Activated naive CD8-positive, alpha-beta T cell treated with anti-CD3 and anti-CD28 coated beads for 36 hours (primary cell): ENCODE measurements at regions not wholly inside any gene's neighbourhood (a gene's known extent, or its start where the extent isn't known, plus 50 kb on each side); places are given as distances from the start of the nearest gene placed in this dataset.

Experiments
- DNase-seq: peaks from one replicate; pipeline ENCODE4 v3.0.0; 2021
- H3K27ac Mint-ChIP-seq: one replicate; pipeline ENCODE4 v1.8.0; 2022; ENCODE audit warnings: mild to moderate bottlenecking, moderate library complexity, mixed read lengths
- H3K27me3 Mint-ChIP-seq: one replicate; pipeline ENCODE4 v1.8.0; 2022; ENCODE audit warnings: mild to moderate bottlenecking, mixed read lengths
- H3K36me3 Mint-ChIP-seq: one replicate; pipeline ENCODE4 v1.8.0; 2021; ENCODE audit warnings: mild to moderate bottlenecking, mixed read lengths
- H3K4me1 Mint-ChIP-seq: one replicate; pipeline ENCODE4 v1.8.0; 2021; ENCODE audit warnings: mixed read lengths
- H3K4me3 Mint-ChIP-seq: one replicate; pipeline ENCODE4 v1.8.0; 2022; ENCODE audit warnings: mild to moderate bottlenecking, moderate library complexity, mixed read lengths
- H3K9me3 Mint-ChIP-seq: one replicate; pipeline ENCODE4 v1.8.0; 2022; ENCODE audit warnings: mixed read lengths

- H3K36me3 Mint-ChIP-seq: no peaks in the 10 kb centered on the region
- H3K4me3 Mint-ChIP-seq: no peak overlapping the region
- no peaks in the 10 kb centered on the region for H3K27me3 Mint-ChIP-seq
- H3K27ac Mint-ChIP-seq: no peak overlapping the region
- no peaks in the 10 kb centered on the region for H3K9me3 Mint-ChIP-seq
- no peaks in the 10 kb centered on the region for H3K4me1 Mint-ChIP-seq
- DNase-seq: no peak
Measured at GRCh38 chr7:156026076-156026600, 213.9 kb upstream of the SHH start.

- H3K4me3 Mint-ChIP-seq: no peak overlapping the region
- peaks cover 2% of the 10 kb centered on the region for H3K4me1 Mint-ChIP-seq
- H3K9me3 Mint-ChIP-seq: no peaks in the 10 kb centered on the region
- H3K27ac Mint-ChIP-seq: no peak overlapping the region
- H3K36me3 Mint-ChIP-seq: no peaks in the 10 kb centered on the region
- no peaks in the 10 kb centered on the region for H3K27me3 Mint-ChIP-seq
- DNase-seq: no peak
Measured at GRCh38 chr7:156025675-156026074, 213.4 kb upstream of the SHH start.

- H3K36me3 Mint-ChIP-seq: peaks cover 1% of the 10 kb centered on the region
- no peaks in the 10 kb centered on the region for H3K27me3 Mint-ChIP-seq
- DNase-seq: no peak
- no peak overlapping the region for H3K27ac Mint-ChIP-seq
- H3K4me3 Mint-ChIP-seq: no peak overlapping the region
- H3K9me3 Mint-ChIP-seq: peaks cover 7% of the 10 kb centered on the region
- H3K4me1 Mint-ChIP-seq: peaks cover 14% of the 10 kb centered on the region
Measured at GRCh38 chr7:156024201-156024600, 211.9 kb upstream of the SHH start.

GRCh38 chr7:156022483-156023459, 210.5 kb upstream of the SHH start:
- peaks cover 7% of the 10 kb centered on the region for H3K9me3 Mint-ChIP-seq
- H3K4me3 Mint-ChIP-seq: no peak overlapping the region
- no peak for DNase-seq
- H3K36me3 Mint-ChIP-seq: peaks cover 1% of the 10 kb centered on the region
- no peak overlapping the region for H3K27ac Mint-ChIP-seq
- H3K4me1 Mint-ChIP-seq: peaks cover 14% of the 10 kb centered on the region
- H3K27me3 Mint-ChIP-seq: peaks cover 4% of the 10 kb centered on the region

GRCh38 chr7:156021471-156021870, 209.2 kb upstream of the SHH start:
- Mint-ChIP-seq H3K4me3 (no peak overlapping the region), H3K36me3 (peaks cover 1% of the 10 kb centered on the region), H3K4me1 (peaks cover 14% of the 10 kb centered on the region), H3K27me3 (peaks cover 4% of the 10 kb centered on the region), H3K27ac (no peak overlapping the region), H3K9me3 (peaks cover 9% of the 10 kb centered on the region)
- no peak for DNase-seq

GRCh38 chr7:156020566-156020965, 208.3 kb upstream of the SHH start:
- peaks cover 14% of the 10 kb centered on the region for H3K4me1 Mint-ChIP-seq
- peaks cover 9% of the 10 kb centered on the region for H3K9me3 Mint-ChIP-seq
- DNase-seq: no peak
- H3K36me3 Mint-ChIP-seq: peaks cover 1% of the 10 kb centered on the region
- H3K27ac Mint-ChIP-seq: peak overlapping the region; percentile 31
- H3K4me3 Mint-ChIP-seq: no peak overlapping the region
- peaks cover 4% of the 10 kb centered on the region for H3K27me3 Mint-ChIP-seq

- peaks cover 14% of the 10 kb centered on the region for H3K4me1 Mint-ChIP-seq
- H3K4me3 Mint-ChIP-seq: no peak overlapping the region
- H3K9me3 Mint-ChIP-seq: peaks cover 9% of the 10 kb centered on the region
- peaks cover 1% of the 10 kb centered on the region for H3K36me3 Mint-ChIP-seq
- peak; percentile 24 for DNase-seq
- H3K27me3 Mint-ChIP-seq: peaks cover 4% of the 10 kb centered on the region
- peak overlapping the region; percentile 51 for H3K27ac Mint-ChIP-seq
Measured at GRCh38 chr7:156019776-156020565, 207.7 kb upstream of the SHH start.

- Mint-ChIP-seq H3K27me3 (peaks cover 4% of the 10 kb centered on the region), H3K27ac (peak overlapping the region; percentile 51), H3K4me3 (no peak overlapping the region), H3K36me3 (peaks cover 3% of the 10 kb centered on the region), H3K4me1 (peaks cover 16% of the 10 kb centered on the region), H3K9me3 (peaks cover 9% of the 10 kb centered on the region)
- DNase-seq: no peak
Measured at GRCh38 chr7:156019308-156019707, 207.0 kb upstream of the SHH start.

GRCh38 chr7:156017916-156018700, 205.8 kb upstream of the SHH start:
- Mint-ChIP-seq H3K27me3 (peaks cover 4% of the 10 kb centered on the region), H3K4me1 (peaks cover 19% of the 10 kb centered on the region), H3K4me3 (no peak overlapping the region), H3K27ac (no peak overlapping the region), H3K9me3 (peaks cover 13% of the 10 kb centered on the region), H3K36me3 (peaks cover 10% of the 10 kb centered on the region)
- DNase-seq: no peak

- peaks cover 19% of the 10 kb centered on the region for H3K4me1 Mint-ChIP-seq
- peaks cover 14% of the 10 kb centered on the region for H3K9me3 Mint-ChIP-seq
- H3K27ac Mint-ChIP-seq: no peak overlapping the region
- H3K36me3 Mint-ChIP-seq: peaks cover 10% of the 10 kb centered on the region
- no peak for DNase-seq
- no peak overlapping the region for H3K4me3 Mint-ChIP-seq
- peaks cover 4% of the 10 kb centered on the region for H3K27me3 Mint-ChIP-seq
Measured at GRCh38 chr7:156017431-156017830, 205.2 kb upstream of the SHH start.

- H3K36me3 Mint-ChIP-seq: peaks cover 10% of the 10 kb centered on the region
- no peak overlapping the region for H3K4me3 Mint-ChIP-seq
- no peak overlapping the region for H3K27ac Mint-ChIP-seq
- peaks cover 15% of the 10 kb centered on the region for H3K9me3 Mint-ChIP-seq
- DNase-seq: no peak
- peaks cover 4% of the 10 kb centered on the region for H3K27me3 Mint-ChIP-seq
- peaks cover 15% of the 10 kb centered on the region for H3K4me1 Mint-ChIP-seq
Measured at GRCh38 chr7:156015237-156016020, 203.2 kb upstream of the SHH start.

- Mint-ChIP-seq H3K27ac (no peak overlapping the region), H3K9me3 (peaks cover 13% of the 10 kb centered on the region), H3K4me1 (peaks cover 8% of the 10 kb centered on the region), H3K27me3 (peaks cover 4% of the 10 kb centered on the region), H3K36me3 (peaks cover 10% of the 10 kb centered on the region), H3K4me3 (no peak overlapping the region)
- no peak for DNase-seq
Measured at GRCh38 chr7:156014808-156015207, 202.5 kb upstream of the SHH start.

- Mint-ChIP-seq H3K4me3 (no peak overlapping the region), H3K36me3 (peaks cover 9% of the 10 kb centered on the region), H3K27ac (no peak overlapping the region), H3K27me3 (peaks cover 4% of the 10 kb centered on the region), H3K9me3 (peaks cover 11% of the 10 kb centered on the region), H3K4me1 (peaks cover 5% of the 10 kb centered on the region)
- DNase-seq: no peak
Measured at GRCh38 chr7:156014201-156014600, 201.9 kb upstream of the SHH start.

- DNase-seq: no peak
- no peak overlapping the region for H3K4me3 Mint-ChIP-seq
- peaks cover 12% of the 10 kb centered on the region for H3K9me3 Mint-ChIP-seq
- peak overlapping the region; percentile 20 for H3K27ac Mint-ChIP-seq
- H3K36me3 Mint-ChIP-seq: peaks cover 9% of the 10 kb centered on the region
- H3K4me1 Mint-ChIP-seq: peaks cover 5% of the 10 kb centered on the region
- H3K27me3 Mint-ChIP-seq: no peaks in the 10 kb centered on the region
Measured at GRCh38 chr7:156012412-156012811, 200.1 kb upstream of the SHH start.
